HG02588 (cell line): ENCODE measurements at regions not wholly inside any gene's neighbourhood (a gene's known extent, or its start where the extent isn't known, plus 50 kb on each side); places are given as distances from the start of the nearest gene placed in this dataset.

Source experiments
- ATAC-seq: cut with Tn5 transposase; IDR thresholded peaks from one replicate; pipeline ENCODE4 v1.9.1; 2021; ENCODE audit warnings: mild to moderate bottlenecking, moderate library complexity; ENCODE audit not compliant: unreplicated experiment

- ATAC-seq: no peak
These were observed 327.3 kb upstream of the CDH6 start for GRCh38 chr5:30866142-30866541.

DNA sequence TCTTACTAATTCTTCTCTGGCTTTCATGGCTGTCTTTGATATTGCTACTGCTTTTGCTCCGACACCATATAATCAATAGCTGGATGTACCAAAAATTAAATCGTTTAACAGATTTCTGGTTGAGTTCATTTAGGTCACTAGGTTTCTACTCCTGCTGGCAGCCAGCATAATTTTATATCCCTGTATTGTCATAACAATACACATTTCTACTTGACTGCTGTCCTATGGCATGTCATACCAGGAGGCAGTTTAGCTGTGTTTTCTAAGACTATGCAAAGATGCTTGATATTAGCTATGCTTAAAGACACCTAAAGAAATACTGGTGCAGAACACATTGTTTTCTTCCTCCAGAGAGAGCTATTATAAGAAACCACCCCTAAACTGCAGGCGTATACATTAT is 337.2 kb upstream of the CDH6 start:
- ATAC-seq: no peak

DNA sequence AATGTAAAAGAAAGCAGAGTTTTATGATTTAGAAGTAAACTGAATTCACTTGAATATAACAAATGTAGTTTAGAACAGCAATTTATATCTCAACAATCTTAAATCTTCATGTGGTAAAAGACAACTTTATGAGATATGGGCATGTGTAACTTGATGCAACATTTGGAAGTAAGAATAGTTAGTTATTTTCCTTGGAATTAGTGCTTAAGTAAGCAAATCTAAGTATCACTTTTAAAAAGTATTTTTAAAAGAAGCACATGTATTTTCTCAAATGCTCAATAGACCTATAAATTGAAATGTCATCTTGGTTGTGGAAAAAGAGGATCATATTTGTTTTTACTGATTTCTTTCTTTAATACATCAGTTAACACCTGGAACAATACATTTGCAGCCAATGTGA is 340.3 kb upstream of the CDH6 start:
- no peak for ATAC-seq

DNA sequence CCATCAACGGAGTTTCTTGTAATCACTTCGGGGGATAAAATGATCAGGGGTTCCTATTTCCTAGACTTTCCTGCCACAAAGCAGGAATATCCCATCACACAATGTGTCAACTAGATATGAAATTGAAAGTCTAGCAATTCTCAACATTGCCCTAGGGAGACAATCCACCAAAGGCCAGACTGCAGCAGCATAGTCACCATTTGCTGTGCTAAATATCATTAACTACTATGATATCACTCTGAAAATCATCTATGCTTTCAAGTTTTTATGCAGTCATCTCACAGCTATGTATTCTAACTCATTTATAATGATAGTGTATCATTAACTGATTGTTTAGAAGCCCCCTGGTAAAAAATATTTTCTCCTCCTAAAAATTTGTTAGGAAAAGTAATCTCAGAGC is 342.6 kb upstream of the CDH6 start:
- no peak for ATAC-seq

DNA sequence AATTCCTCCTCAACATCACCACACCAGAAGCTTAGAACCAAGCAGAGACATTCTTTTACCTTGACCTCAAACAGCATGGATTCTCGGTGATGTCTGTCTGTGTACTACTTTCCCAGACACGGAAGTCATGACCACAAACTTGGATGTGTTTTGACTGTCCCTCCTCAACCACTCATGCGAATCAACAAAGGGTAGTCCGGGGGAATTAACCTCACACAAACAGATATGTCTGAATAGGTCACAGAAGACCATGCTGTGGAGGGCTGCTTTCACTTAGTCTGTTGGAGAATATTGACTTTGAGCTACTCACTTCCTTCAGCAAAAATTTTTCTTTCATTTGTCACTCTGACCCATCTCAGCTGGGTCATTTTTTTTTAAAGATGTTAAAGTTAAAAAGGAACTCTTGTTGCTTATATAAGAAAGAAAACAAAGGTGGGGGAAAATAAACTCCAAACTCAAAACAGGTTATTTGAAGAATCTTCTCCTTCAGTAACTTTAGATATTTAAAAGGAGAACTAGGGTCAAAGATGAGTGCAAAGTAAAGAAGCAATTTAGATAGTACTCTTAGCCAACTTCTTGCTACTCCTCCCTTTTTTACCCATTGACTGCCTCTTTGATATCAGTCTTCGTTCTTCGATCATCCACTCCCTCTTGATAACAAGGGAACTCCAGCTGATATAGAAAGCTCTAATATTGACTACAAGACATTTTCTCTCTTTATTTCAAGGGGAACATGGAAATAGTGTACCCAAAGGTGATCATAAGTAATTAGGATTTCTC is 343.4 kb upstream of the CDH6 start:
- ATAC-seq: no peak

DNA sequence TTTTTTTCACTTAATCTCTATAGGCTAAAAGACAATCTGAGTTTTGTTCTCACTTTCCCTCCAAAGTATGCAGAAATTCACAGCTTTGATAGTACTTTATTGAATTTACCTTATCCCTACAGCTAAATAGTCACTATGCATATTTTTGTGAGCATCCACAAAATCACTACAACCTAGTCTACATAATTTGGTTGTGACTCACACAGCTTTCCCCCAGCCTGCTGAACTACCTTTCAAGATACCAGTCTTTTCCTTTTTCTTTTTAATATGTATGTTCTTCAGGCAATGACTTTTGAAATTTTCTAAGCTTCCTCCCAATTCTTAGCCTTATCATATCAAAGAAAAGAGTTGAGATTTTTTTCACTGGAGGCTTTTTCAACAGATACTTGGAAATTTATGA is 347.3 kb upstream of the CDH6 start:
- no peak for ATAC-seq

- ATAC-seq: no peak
These were observed 348.3 kb upstream of the CDH6 start for GRCh38 chr5:30845194-30845593.

- ATAC-seq: no peak
These were observed 349.9 kb upstream of the CDH6 start for GRCh38 chr5:30843541-30843940.

DNA sequence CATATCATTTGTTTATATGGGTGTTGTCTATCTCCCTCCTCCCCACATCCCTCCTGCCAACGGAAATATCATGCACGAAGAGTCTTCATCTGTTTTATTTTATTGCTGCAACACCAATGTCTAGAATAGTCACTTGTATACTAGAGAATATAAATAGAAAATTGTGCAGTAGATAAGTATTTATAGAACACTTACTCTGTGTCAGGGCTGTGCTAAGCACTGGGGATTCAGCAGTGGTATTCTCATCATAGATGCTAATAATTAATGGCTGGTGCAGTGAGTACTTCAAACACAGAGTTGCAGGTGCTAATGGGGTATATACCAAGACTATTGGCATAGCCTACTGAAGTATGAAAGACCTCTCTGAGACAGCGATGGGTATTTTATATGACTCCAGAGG is 353.5 kb upstream of the CDH6 start:
- no peak for ATAC-seq

DNA sequence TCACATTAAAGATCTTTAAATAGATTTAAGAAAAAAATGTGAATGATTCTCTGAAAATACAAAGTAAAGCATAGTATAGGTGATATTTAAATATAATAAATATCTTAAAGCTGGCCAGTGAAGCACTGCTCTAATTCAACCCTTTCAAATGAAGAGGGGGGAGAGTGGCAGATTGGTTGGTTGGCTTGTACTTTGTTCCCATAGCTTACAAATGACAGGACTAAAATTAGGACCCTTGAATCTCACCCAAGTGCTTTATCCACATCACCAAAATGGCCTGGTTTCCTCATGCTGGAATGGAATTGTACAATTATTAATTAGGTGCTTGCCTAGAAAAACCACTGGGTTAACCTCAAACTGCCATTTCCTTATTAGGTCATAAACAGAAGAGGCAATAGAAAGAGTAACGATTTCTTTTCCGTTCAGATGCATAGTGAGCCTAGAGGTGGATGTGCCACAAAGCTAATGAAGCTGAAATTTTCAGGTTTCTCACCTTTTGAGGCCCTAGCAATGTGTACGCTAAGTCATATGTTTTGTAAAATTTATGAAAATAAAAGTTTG is 354.5 kb upstream of the CDH6 start:
- ATAC-seq: no peak

- no peak for ATAC-seq
These were observed 361.0 kb upstream of the CDH6 start for GRCh38 chr5:30832519-30832918.

DNA sequence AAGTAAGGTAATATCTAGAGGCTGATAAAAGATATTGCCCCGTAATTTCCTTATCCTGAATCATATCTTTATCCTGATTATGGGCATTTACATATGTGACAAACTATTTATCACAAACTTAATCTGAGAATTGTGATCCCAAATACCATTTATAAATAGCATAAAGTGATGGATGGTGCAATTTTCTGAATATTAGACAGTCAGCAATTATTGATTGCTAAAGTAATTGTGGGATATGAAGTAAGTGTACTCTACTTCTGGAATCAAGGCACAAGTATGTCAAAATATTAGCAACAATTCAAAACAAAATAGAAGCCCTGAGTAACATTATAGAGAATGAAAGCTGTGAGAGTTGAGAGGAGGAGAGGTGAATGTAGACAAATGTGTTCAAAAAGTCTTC is 361.9 kb upstream of the CDH6 start:
- ATAC-seq: no peak

- ATAC-seq: no peak
These were observed 362.4 kb upstream of the CDH6 start for GRCh38 chr5:30831123-30831522.

GRCh38 chr5:30811298-30811697 is 382.2 kb upstream of the CDH6 start:
- no peak for ATAC-seq

DNA sequence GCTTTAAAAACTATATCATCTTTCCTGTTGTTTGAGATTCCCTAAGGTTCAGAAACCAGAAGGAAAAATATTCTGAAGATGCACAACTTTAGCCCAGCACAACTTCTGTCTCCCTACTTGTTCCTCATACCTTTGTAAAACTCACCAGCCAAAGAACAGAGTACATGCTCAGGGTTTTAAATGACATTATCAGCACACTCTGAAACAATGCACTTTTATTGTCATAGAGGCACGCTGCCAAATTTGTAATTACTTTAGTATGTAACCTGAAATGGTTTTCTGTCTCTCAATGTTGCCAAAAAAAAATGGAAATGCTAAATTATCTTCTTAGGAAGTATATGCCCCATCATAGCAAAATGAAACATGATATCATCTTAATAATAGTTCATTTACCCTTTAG is 383.6 kb upstream of the CDH6 start:
- ATAC-seq: no peak

GRCh38 chr5:30808996-30809395 is 384.5 kb upstream of the CDH6 start:
- no peak for ATAC-seq

- ATAC-seq: no peak
These were observed 388.6 kb upstream of the CDH6 start for GRCh38 chr5:30804739-30805505.

GRCh38 chr5:30802961-30803705 is 390.4 kb upstream of the CDH6 start:
- no peak for ATAC-seq

GRCh38 chr5:30781643-30782042 is 411.8 kb upstream of the CDH6 start:
- no peak for ATAC-seq

DNA sequence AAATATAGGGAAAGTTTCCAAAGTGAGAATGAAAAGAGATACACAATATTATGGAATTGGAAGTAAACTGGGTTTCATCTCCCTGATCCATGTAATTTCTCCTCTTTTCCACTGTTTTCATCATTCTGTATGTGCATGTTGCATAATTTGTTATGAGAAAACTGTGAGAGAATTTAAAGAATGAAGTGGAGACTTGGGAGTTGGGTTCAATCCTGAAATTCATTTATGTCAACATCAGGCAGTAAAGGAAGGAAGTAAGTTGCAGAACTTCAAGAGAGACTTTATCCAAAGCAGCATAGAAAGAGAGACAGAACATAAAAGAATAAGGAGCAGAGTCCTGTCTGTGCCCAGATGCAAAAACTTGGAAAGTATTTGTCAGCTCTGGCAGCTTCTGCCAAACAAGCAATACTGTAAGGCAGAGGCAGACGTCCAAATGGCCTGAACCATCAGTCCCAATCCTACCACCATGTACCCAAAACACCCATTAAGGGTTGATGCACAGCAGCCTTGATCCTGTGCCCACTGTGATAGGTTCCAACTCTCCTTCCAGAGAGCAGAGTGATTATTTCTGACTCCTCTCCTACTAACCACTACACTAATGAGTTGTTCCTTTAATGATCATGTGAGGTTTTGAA is 425.3 kb upstream of the CDH6 start:
- ATAC-seq: no peak

- no peak for ATAC-seq
These were observed 427.8 kb upstream of the CDH6 start for GRCh38 chr5:30765706-30766105.
